ENCODE measurements at regions not wholly inside any gene's neighbourhood (a gene's known extent, or its start where the extent isn't known, plus 50 kb on each side); places are given as distances from the start of the nearest gene placed in this dataset.

DNA sequence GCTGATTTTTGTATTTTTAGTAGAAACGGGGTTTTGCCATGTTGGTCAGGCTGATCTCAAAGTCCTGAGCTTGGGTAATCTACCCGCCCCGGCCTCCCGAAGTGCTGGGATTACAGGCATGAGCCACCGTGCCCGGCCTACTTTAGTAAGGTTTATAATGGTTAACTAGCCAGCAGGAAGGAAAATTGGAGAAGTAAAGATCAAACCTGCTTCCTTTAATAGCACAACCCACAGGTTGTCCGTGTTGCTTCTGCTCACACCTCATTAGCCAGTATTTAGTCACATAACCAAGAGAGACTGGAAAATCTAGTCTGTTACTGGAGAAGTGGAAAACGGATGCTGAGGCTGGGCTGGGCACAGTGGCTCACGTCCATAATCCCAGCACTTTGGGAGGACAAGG is 51.9 kb upstream of the TBL1XR1 start:
- ChIA-PET CTCF (interaction anchor here (0.6 kb wide), 1 partner anchor 19 kb away, joined by 5 read pairs; no protein-coding TSS in a partner anchor), POLR2A (ENCODE audit: low non-redundant PET) (no interaction called here)
- H3K27ac ChIP-seq = no peak overlapping the region
- TF ChIP-seq CTCF (conservative IDR thresholded peaks at IDR 0.05; ENCODE audit: low read depth) = no peak
- DNase-seq (ENCODE audit: low spot score) = no peak

DNA sequence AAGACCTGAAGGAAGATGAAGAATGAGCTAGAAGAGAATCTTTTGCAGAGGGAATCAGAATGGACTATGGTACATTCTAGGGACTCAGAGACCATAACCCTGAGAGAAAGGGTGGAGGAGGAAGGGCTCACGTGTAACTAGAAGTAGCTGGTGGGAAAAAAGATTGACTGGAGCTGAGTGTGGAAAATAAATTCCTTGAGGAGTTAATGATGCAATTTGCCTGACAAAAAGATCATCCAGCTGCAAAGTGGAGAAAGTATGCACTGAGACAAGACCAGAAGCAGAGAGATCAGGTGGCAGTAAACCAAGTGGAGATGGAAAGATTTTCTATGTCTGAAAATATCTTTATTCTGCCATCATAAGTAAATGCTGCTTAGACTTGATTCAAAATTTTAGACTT is 52.9 kb upstream of the TBL1XR1 start:
- no peak for DNase-seq (ENCODE audit: low spot score)
- POLR2A ChIA-PET (ENCODE audit: low non-redundant PET) = no interaction called here
- H3K27ac ChIP-seq = no peak overlapping the region
- TF ChIP-seq CTCF (conservative IDR thresholded peaks at IDR 0.05; ENCODE audit: low read depth) = no peak
- CTCF ChIA-PET = no interaction called here

- H3K27ac ChIP-seq = no peak overlapping the region
- no peak for TF ChIP-seq CTCF (conservative IDR thresholded peaks at IDR 0.05; ENCODE audit: low read depth)
- DNase-seq (ENCODE audit: low spot score) = no peak
- ChIA-PET POLR2A (ENCODE audit: low non-redundant PET) (no interaction called here), CTCF (interaction anchor here (0.6 kb wide), 1 partner anchor 10 kb away, joined by 3 read pairs; no protein-coding TSS in a partner anchor)
Observed at GRCh38 chr3:177251755-177252154, 54.5 kb upstream of the TBL1XR1 start.

DNA sequence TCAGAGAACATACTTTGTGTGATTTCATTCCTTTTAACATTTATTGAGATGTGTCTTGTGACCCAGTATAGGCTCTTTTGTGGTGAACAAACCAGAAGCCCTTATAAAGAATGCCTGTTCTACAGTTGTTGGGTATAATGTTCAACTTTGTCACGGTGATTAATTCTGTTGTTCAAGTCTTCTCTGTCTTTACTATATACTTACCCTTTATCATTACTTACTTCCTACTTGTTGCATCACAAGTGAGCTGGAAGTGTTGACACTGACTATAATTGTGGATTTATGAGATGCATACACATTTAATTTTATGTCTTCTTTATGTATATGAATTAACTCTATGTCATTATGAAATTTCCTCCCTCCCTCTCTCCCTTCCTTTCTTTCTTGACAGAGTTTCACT is 59.7 kb upstream of the TBL1XR1 start:
- ChIA-PET POLR2A (ENCODE audit: low non-redundant PET) (no interaction called here), CTCF (no interaction called here)
- no peak for DNase-seq (ENCODE audit: low spot score)
- TF ChIP-seq CTCF (conservative IDR thresholded peaks at IDR 0.05; ENCODE audit: low read depth) = no peak
- no peak overlapping the region for H3K27ac ChIP-seq

- H3K27ac ChIP-seq = no peak overlapping the region
- POLR2A ChIA-PET (ENCODE audit: low non-redundant PET) = no interaction called here
- DNase-seq (ENCODE audit: low spot score) = no peak
- CTCF ChIA-PET = no interaction called here
- no peak for TF ChIP-seq CTCF (conservative IDR thresholded peaks at IDR 0.05; ENCODE audit: low read depth)
Observed at GRCh38 chr3:177257625-177258024, 60.3 kb upstream of the TBL1XR1 start.

DNA sequence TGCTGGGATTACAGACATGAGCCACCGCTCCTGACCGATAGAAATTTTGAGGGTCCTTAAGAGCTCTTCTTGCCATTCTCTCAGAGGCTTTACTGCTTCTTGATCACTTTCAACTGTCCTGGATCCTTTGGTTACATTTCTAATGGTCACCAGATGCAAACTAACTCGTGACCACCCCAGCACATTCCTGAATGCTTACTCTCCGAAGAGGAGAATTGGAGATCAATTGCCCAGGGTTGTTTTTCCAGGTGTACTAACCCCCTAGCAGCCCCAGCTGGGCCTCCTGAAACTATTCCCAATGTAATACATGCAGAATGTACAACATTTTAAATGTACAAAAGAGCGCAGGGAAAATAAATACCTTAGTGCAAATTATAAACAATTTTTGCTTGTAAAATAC is 65.1 kb upstream of the TBL1XR1 start:
- CTCF ChIA-PET = no interaction called here
- no peak for DNase-seq (ENCODE audit: low spot score)
- POLR2A ChIA-PET (ENCODE audit: low non-redundant PET) = interaction anchor here (0.6 kb wide), 1 partner anchor 18 kb away, joined by 4 read pairs; no protein-coding TSS in a partner anchor
- no peak overlapping the region for H3K27ac ChIP-seq
- TF ChIP-seq CTCF (conservative IDR thresholded peaks at IDR 0.05; ENCODE audit: low read depth) = no peak

Measured in RWPE1 (cell line).